PC-3 (cell line): ENCODE measurements at regions not wholly inside any gene's neighbourhood (a gene's known extent, or its start where the extent isn't known, plus 50 kb on each side); places are given as distances from the start of the nearest gene placed in this dataset.

Source experiments
- ATAC-seq: fragments of 200-7000 bp; cut with Tn5 transposase; 2 replicates; pipeline ENCODE4 v1.9.1; 2020; ENCODE audit warnings: mild to moderate bottlenecking, moderate library complexity
- BruUV-seq: library from RNA; stranded (reverse); fragments of 400-500 nt; replicated peaks from 2 replicates; lab custom pipeline; 2021; lab: Mats Ljungman, UMichigan
- CTCF ChIA-PET: fragments of 300-600 bp; sonication (Branson Sonifier 250); formaldehyde crosslinking; loops from one replicate; lab custom pipeline; 2022; ENCODE audit warnings: antibody characterized with exemption; lab: Charles Lee
- POLR2A ChIA-PET: fragments of 300-600 bp; sonication (Branson Sonifier 250); formaldehyde crosslinking; loops from one replicate; lab custom pipeline; 2022; ENCODE audit warnings: antibody characterized with exemption; ENCODE audit not compliant: unreplicated experiment; lab: Charles Lee
- DNase-seq: peaks from one replicate; pipeline ENCODE4 v3.0.0-alpha.2; 2015
- H2AFZ ChIP-seq: fragments of 300-600 bp; sonication (generic); 2 replicates; pipeline ENCODE4 v1.6.0; 2016; ENCODE audit warnings: antibody characterized with exemption, low read length
- H3F3A ChIP-seq: fragments of 300-600 bp; sonication (generic); one replicate; pipeline ENCODE4 v1.6.0; 2017; ENCODE audit warnings: antibody characterized with exemption, low read length, control low read depth, mild to moderate bottlenecking; ENCODE audit not compliant: unreplicated experiment
- H3K27ac ChIP-seq: fragments of 300-600 bp; sonication (generic); 2 replicates; pipeline ENCODE4 v1.5.1; 2016; ENCODE audit warnings: mild to moderate bottlenecking, low read length
- H3K27me3 ChIP-seq: fragments of 300-600 bp; sonication (generic); 2 replicates; pipeline ENCODE4 v1.6.1; 2016; ENCODE audit warnings: low read length, mixed read lengths
- H3K36me3 ChIP-seq: fragments of 300-600 bp; sonication (generic); 2 replicates; pipeline ENCODE4 v1.6.1; 2016; ENCODE audit warnings: low read depth, mixed run types, low read length, mixed read lengths
- H3K4me1 ChIP-seq: fragments of 300-600 bp; sonication (generic); 2 replicates; pipeline ENCODE4 v1.5.1; 2016; ENCODE audit warnings: low read length; ENCODE audit not compliant: insufficient read depth
- H3K4me2 ChIP-seq: fragments of 300-600 bp; sonication (generic); 2 replicates; pipeline ENCODE4 v1.6.0; 2016; ENCODE audit warnings: low read length
- H3K4me3 ChIP-seq: fragments of 300-600 bp; sonication (generic); 2 replicates; pipeline ENCODE4 v1.5.1; 2016; ENCODE audit warnings: mild to moderate bottlenecking, low read length, mixed read lengths
- H3K79me2 ChIP-seq: fragments of 300-600 bp; sonication (generic); 2 replicates; pipeline ENCODE4 v1.6.1; 2017; ENCODE audit warnings: low read length, mixed read lengths
- H3K9ac ChIP-seq: fragments of 300-600 bp; sonication (generic); 2 replicates; pipeline ENCODE4 v1.6.0; 2016; ENCODE audit warnings: mild to moderate bottlenecking, low read length
- H3K9me2 ChIP-seq: fragments of 300-600 bp; sonication (generic); replicated peaks from 2 replicates; pipeline ENCODE4 v1.6.1; 2016; ENCODE audit warnings: mixed run types, low read length, mixed read lengths
- H3K9me3 ChIP-seq: fragments of 300-600 bp; sonication (generic); 2 replicates; pipeline ENCODE4 v1.6.1; 2016; ENCODE audit warnings: low read length, mixed read lengths
- H4K20me1 ChIP-seq: fragments of 300-600 bp; sonication (generic); 2 replicates; pipeline ENCODE4 v1.6.1; 2016; ENCODE audit warnings: low read length, mixed read lengths
- CTCF ChIP-seq: fragments of 300-600 bp; sonication (generic); conservative IDR thresholded peaks from 2 replicates; pipeline ENCODE4 v1.5.1; 2017; ENCODE audit warnings: antibody characterized with exemption, low read depth, mild to moderate bottlenecking, low read length
- EZH2 ChIP-seq: fragments of 300-600 bp; sonication (generic); IDR thresholded peaks from one replicate; pipeline ENCODE4 v1.6.1; 2017; ENCODE audit warnings: antibody characterized with exemption, mild to moderate bottlenecking, low read length; ENCODE audit not compliant: unreplicated experiment
- EZH2phosphoT487 ChIP-seq: fragments of 300-600 bp; sonication (generic); IDR thresholded peaks from 2 replicates; pipeline ENCODE4 v1.6.1; 2018; ENCODE audit warnings: mild to moderate bottlenecking, antibody characterized with exemption, low read length, borderline replicate concordance
- intact Hi-C: fragments of 100-400 bp; cut with micrococcal nuclease; formaldehyde crosslinking; loops from 2 replicates; pipeline ENCODE4 v1.9.0; 2023

GRCh38 chr3:154780263-154780662, 299.9 kb upstream of the MME start:
- no TSS peak for BruUV-seq
- Histone ChIP-seq H3K9ac (no peak overlapping the region), H3K79me2 (no peaks in the 10 kb centered on the region), H3F3A (no peaks in the 10 kb centered on the region), H4K20me1 (no peaks in the 10 kb centered on the region), H2AFZ (no peak overlapping the region), H3K4me1 (no peaks in the 10 kb centered on the region), H3K4me2 (no peak overlapping the region), H3K4me3 (no peak overlapping the region), H3K27me3 (peaks cover 4% of the 10 kb centered on the region; the same call in 1 of the 2 replicates), H3K27ac (no peak overlapping the region), H3K9me3 (no peaks in the 10 kb centered on the region), H3K36me3 (no peaks in the 10 kb centered on the region), H3K9me2 (no peaks in the 10 kb centered on the region)
- TF ChIP-seq CTCF (no peak), EZH2phosphoT487 (no peak), EZH2 (no peak)
- intact Hi-C loops = no loop called here
- no peak for DNase-seq
- ChIA-PET CTCF (no interaction called here), POLR2A (no interaction called here)
- ATAC-seq = no peak

GRCh38 chr3:154779571-154779970, 300.5 kb upstream of the MME start:
- intact Hi-C loops = no loop called here
- Histone ChIP-seq H3K4me2 (no peak overlapping the region), H4K20me1 (no peaks in the 10 kb centered on the region), H2AFZ (no peak overlapping the region), H3K27ac (no peak overlapping the region), H3K36me3 (no peaks in the 10 kb centered on the region), H3K79me2 (no peaks in the 10 kb centered on the region), H3F3A (no peaks in the 10 kb centered on the region), H3K27me3 (peaks cover 4% of the 10 kb centered on the region; the same call in 1 of the 2 replicates), H3K9me3 (no peaks in the 10 kb centered on the region), H3K4me1 (no peaks in the 10 kb centered on the region), H3K9ac (no peak overlapping the region), H3K9me2 (no peaks in the 10 kb centered on the region), H3K4me3 (no peak overlapping the region)
- TF ChIP-seq EZH2phosphoT487 = no peak
- TF ChIP-seq CTCF = no peak
- no peak for TF ChIP-seq EZH2
- POLR2A ChIA-PET = no interaction called here
- no peak for ATAC-seq
- no TSS peak for BruUV-seq
- CTCF ChIA-PET = no interaction called here
- DNase-seq = peak; percentile 8

- intact Hi-C loops = no loop called here
- DNase-seq (no peak), ATAC-seq (no peak)
- Histone ChIP-seq H3K27me3 (0 out of 2 replicates have a peak, but pooled peaks cover 4% of the 10 kb centered on the region), H3K4me3 (no peak overlapping the region), H3K9me2 (no peaks in the 10 kb centered on the region; the same call in 1 of the 2 replicates), H2AFZ (no peak overlapping the region), H3K36me3 (no peaks in the 10 kb centered on the region), H3F3A (no peaks in the 10 kb centered on the region), H3K4me1 (no peaks in the 10 kb centered on the region), H3K79me2 (no peaks in the 10 kb centered on the region), H4K20me1 (no peaks in the 10 kb centered on the region), H3K4me2 (no peak overlapping the region), H3K9ac (no peak overlapping the region), H3K9me3 (no peaks in the 10 kb centered on the region), H3K27ac (no peak overlapping the region)
- no TSS peak for BruUV-seq
- CTCF ChIA-PET = no interaction called here
- POLR2A ChIA-PET = no interaction called here
- no peak for TF ChIP-seq EZH2phosphoT487
- TF ChIP-seq CTCF = no peak
- no peak for TF ChIP-seq EZH2
Measured at GRCh38 chr3:154778057-154778456, 302.1 kb upstream of the MME start.
